DMS114 treated with DMSO at 0.1 percent for 48 hours (cell line): ENCODE measurements at regions not wholly inside any gene's neighbourhood (a gene's known extent, or its start where the extent isn't known, plus 50 kb on each side); places are given as distances from the start of the nearest gene placed in this dataset.

ENCODE experiments used
- DNase-seq: peaks from one replicate; lab custom pipeline; 2025; ENCODE audit not compliant: unreplicated experiment; lab: John Stamatoyannopoulos, UW

DNA sequence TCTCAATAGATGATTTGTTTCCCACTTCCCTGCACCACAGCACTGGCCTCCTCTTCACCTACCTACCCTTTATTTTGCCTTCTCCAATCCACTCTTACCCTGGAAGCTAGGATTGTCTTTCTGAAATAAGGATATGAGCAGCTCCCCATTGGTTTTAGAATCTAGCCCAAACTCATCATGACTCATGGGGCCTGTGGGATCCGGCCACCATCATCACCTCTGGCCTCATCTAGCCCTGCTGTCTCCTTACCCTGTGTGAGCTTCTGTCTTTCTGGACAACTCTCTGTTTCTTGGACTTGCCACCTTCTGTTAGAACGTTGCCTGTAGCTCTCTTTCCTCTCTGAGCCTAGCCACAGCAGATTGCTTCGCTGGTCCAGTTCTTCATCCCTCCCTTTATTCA lies 277.1 kb downstream of the PAX1 start:
- no peak for DNase-seq

DNA sequence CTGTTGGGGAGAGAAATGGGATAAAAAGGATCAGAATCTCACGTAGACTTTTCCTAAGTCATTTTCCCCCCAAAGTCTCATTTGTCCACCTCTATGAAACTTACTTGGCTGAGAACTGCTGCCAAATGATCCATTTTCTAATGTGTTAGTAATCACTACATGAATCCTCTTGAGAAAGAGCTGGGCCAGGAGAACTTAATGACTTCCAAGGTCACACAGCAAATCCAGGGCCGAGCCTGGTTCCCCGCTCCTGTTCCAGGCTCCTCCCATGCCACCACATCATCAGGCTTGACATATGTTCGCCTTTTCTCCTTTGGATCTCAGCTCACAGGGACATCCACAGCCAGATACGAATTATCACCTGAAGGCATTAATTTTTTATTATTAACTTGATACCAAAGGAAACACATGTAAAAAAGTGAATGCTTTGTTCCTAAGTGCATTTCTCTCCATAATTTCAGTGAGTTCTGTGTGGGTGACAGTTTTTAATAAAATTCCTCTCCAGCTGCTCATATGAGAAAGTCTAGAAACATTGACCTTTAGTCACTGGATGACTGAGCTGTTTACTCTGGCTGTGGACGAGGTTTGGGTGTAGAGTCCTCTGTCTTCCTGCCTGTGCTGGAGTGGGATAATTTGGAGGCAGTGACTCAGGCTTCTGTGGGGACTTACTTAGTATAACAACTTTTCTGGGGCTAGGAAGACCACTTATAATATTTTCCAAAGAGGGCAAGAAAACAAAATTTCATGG lies 276.3 kb downstream of the PAX1 start:
- no peak for DNase-seq

DNA sequence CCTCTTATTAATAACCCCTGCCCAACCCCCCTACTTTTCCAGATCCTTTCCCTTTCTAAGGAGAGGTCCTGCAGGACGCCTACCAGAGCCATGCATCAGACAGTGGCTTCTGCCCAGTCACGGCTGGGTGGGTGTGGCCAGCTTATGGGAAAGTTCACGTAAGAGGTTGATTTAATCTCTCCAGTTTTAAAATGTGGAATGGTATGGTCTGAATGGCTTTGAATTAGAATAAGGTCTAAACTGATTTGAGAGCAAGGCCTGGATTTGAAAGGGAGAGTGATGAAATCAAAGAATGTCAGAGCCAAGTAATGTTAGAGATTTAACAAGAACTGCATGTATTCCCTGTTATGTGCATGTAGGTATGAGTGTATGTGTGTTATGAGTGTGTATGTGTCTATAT lies 275.7 kb downstream of the PAX1 start:
- no peak for DNase-seq

DNA sequence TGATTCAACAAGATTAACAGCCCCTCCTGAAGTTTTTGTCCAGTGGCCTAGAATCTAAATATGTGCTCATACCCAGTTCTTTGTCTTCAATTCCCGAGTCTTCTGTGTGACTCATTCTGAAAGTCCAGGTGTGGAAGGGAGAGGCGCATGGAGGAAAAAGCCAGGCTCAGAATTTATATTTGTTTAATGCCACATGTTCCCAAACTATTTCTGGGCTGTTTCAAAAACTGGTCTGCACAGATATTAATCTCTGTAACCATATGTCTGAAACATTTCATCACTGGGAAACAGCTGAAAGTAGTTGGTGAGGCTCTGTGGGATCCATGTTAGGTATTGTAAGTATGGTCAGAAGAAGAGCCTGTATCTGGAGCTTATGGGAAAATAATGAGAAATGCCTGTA lies 266.0 kb downstream of the PAX1 start:
- no peak for DNase-seq

DNA sequence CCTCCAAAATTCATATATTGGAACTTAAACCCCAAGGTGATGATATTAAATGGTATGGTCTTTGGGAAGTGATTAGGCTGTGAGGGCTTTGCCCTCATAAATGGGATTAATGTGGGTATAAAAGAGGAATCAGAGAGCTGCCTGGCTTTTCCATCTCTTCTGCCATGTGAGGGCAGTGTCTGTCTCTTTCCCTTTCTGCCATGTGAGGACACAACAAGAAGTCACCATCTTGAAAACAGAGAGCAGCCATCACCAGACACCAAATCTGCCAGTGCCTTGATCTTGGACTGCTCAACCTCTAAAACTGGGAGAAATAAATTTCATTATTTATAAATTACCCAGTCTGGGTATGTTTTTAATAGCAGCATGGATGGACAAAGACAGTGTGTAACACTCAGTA lies 263.0 kb downstream of the PAX1 start:
- no peak for DNase-seq

DNA sequence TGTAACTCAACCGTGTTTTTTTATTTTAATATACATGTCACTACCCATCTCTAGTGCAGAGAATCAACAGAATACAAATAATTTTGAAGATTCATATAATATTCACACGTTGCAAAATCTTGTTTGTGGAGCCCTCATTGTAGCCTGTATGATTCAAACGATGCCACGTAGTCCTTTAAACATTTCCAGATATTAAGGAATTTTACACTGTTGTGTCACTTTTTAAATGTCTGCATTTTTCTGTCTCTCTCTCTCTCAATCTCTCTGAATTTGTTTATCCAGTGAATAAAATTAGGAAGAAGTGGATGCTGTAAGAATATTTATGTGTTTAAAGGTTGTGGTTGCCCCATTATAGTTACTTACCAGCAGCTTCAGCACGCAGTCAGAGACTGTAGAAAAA lies 262.0 kb downstream of the PAX1 start:
- no peak for DNase-seq

DNA sequence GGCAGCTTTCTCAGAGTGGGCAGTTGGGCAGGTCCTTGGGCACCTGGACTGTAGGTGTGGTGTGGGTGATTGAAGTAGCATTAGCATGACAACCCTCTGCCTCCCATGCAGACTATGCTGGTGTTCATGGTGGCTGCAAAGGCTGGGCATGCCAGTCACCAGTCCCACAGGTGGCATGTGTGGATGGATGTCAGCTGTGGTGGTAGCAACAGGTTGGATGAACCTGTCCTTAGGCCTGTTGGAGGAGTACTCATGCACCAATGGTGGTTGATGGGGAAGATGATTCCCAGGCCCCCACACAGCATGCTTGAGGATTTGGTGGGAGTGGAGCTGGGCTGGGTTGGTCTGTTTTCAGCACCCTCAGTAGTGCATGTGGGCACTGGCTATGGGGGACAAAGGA lies 251.1 kb downstream of the PAX1 start:
- DNase-seq = no peak

DNA sequence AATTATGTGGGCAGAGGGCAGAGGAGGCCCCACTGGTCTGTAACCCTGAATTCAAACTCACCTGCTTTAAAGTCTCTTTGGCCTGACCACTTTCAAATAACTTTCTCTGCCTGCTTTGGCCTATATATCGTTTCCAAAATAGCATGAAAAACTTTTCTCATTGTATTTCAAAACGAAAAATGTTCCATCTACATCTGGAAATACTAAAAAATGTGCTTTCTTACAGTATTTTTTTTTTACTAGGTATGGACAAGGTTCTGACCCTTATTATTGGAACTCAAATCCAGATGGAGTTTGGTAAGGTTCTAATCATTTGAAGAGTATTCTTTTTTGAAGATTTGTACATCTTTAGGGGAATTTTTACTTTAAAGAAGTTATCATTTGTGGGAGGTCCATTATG lies 241.9 kb downstream of the PAX1 start:
- no peak for DNase-seq

DNA sequence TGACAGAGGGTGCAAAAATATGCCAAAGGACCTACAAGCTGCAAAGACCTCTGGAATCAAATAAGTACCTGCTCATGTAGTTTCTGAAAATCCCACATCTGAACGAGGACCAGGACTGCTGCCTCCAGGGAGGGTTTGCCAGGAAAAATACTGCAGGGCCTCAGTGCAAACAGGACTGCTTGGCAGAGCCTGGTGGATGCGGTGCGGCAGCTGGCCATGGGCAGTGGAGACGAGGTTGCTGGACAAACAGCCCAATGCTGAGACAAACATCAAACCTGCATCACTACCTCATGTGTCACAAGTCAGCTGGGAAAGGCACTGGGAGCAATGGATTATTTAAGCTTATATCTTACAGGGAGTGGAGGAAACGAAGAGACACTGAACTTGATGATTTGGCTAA lies 238.8 kb downstream of the PAX1 start:
- no peak for DNase-seq

DNA sequence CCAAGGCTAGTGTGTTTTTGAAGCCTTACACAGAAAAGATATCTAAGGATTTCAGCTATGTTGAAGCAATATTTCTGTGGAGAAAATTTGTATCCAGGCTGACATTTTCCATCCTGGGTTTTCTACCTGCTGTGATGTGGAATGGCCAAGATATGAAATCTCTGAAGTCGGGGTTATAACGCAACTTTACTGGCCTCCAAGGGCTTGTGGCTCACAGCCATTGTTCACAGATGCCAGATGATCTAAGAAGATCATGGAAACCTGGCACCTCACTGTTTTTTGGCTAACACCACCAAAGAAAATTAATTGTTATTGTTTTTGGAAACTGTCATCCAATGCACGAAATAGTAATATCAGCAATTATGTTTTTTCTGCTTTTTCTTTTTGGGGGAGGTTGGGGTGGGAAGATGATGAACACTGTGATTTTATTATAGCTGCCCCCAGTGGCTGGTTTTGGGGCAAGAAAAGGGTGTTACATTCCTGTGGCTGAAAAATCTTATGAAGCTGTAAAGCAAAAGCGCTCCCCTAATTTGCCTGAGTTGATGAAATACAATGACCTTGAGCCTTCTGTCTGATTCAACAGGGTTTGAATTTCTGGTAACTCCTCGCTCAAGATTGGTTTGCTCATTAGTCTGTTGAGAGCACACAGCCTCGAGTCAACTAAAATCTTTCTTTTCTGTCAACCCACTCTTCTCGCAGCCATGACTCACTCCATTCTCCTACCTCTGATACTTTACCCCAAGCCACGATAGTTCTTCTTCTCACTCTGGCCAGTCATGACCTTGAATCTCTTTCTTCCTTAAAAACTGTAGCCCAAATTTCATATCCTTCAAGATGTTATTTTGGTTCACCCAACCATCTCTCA lies 236.7 kb downstream of the PAX1 start:
- no peak for DNase-seq

DNA sequence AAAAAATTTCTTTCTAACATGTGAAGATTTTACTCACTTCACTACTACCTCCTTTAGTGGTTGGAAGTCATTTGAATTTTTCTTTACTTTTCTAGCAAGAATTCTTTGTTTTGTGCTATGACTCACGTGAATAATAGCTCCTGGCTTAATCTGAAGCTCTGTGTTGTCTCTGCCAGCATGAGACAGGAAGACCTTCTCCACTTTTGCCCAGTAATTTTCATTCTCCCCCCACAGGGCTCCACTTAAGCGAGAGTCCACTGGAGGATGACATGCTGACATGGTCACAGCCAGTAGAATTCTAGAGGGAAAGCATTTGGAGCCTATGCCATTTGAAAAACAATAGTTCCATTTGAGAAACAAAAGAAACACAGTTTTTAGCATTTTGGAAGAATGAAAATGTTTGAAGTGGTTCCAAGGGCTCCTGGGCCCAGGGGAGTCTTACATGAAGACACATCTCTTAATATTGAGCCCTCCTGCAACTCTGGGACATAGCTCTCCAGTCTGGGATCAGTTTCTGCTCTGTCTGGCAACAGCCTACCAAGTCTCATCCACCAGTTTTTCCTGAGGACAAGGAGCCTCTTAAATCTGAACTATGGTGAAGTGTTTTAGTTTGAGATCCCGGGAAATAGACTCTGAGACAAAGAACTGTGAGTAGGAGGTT lies 231.4 kb downstream of the PAX1 start:
- no peak for DNase-seq

DNA sequence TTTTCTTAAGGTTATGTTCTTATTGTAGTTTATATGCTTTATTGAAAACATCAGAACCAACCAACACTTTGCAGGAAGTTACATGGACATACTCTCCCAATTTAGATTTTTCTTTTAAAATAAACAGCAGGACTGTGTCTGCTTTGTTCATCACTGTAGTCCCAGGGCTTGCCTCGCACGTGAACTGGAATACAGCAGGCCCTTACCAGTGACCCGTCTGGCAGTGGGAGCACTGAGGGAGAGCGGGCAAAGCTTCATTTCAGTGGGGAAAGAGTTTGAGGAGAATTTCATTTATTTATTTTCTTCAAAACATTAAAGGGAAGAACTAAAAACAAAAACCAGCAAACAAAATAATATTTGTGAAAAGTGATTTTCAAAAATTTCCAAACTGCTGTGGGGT lies 230.8 kb downstream of the PAX1 start:
- no peak for DNase-seq

DNA sequence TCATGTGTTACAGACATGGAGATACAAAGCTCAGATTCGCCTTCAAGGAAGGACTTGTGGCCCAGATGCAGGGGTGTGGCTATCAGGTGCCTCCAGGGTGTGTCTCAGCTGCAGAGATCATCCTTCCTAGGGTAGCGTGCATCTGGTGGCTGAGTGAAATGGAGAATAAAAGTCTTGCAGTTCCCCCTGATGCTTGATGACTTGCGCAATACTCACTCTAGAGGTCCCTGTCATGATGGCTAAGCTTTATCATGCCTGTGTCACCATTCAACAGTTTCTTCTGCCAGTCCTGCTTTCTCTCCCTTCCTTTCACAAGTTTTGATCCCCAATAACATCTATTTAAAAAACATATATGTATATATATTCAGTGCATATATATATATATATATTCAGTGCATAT lies 228.1 kb downstream of the PAX1 start:
- DNase-seq = no peak

DNA sequence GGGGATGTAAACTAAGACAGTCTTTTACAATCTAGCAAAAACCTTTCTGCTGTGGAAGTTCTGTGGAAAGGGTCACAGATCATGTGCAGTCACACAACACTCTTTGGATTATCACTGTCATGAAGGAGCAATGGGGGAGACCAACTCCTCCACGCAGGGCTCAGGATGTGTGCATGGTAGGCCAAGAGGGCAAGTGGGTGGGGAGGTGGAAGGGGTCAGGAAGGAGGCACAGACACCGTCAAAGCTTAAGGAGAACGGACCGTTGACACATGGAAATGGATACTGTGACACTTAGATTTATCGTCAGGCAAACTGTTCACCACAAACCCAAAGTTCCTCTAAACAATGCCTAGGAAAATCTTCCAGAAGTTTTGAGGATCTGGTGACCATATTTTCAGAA lies 215.8 kb downstream of the PAX1 start:
- no peak for DNase-seq

DNA sequence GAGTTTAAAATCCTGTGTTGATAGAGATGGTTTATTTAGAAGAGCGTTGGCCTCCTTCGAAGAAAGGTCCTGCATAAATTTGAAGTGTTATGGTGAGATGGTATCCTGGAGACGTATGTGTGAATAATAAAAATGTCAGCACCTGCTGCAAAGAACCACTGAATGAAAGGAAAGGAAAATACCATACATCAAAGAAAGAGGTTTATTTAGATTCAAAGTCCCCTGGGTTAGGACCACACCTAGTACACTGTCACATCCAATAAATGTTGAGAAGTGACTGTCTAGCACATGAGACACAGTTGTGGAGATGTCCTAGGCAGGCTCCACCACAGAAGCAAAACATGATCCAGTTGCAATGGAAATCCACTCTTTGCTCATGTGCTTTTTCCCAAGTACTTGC lies 214.7 kb downstream of the PAX1 start:
- no peak for DNase-seq

DNA sequence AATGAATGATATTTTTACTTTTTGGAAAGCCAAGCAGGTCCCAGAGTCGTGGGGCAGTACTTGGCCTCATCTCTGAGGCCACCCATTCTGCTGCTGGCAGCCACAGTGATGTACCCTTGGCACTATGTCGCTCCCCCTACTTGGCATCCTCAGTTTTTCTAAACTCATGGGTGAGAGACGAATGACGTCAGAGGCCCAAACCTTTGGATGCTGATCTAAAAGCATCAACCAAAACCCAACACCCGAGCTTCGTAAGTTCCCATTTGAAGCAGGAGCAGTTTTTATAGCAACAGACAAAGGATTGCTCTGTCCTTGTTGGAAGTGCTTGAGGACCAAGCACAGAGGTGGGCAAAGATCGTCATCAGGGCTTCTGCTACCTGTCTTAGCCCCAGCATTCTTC lies 212.9 kb downstream of the PAX1 start:
- DNase-seq = no peak

DNA sequence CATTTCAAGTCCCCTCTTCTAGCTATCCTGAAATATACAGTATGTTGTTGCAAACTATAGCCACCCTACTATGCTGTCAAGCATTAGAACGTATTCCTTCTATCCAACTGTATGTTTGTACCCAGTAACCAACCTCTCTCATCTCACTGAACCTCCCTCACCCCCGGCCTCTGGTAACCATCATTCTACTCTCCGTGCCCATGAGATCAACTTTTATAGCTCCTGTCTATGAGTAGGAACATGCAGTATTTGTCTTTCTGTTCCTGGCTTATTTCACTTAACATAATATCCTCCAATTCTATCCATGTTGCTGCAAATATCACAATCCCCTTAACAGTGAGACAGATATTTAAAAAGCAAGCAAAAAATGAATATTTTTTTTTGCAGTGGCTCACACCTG lies 196.9 kb downstream of the PAX1 start:
- no peak for DNase-seq

DNA sequence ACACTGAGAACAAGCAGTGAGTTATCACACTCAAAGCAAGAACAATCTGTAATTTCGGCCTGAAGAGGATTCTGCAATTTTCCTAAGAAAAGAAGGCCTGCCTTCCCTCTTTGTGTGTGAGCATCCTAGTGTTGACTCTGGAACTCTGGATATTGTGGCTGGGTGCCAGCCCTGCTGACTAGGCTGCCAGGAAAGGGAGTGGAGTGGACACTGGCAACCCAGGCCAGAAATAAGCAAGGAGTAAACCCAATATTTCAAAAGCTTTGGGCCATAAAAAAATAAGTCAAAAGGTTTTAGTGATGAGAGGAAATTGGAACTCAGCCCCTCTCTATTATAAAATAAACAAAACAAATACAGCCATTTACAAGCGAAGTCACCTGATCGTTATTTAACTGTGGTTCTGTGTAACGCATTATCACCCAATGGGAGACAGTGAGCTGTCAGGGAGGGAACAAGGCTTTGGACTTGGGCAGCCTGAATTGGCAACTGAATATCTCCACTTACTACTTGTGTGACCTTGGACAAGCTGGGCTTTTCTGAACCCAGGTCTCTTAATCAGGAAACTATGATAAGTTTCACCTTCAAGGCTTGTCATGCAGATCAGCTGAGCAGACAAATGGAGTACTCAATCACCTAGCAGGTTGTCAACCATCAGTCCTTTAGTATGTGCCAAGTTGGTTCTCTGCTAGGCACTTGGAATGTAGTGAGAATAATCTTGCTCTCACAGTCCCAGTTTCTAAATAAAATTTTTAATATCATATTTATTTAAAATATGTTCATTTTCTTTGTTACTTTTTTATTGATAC lies 196.2 kb downstream of the PAX1 start:
- DNase-seq = no peak

DNA sequence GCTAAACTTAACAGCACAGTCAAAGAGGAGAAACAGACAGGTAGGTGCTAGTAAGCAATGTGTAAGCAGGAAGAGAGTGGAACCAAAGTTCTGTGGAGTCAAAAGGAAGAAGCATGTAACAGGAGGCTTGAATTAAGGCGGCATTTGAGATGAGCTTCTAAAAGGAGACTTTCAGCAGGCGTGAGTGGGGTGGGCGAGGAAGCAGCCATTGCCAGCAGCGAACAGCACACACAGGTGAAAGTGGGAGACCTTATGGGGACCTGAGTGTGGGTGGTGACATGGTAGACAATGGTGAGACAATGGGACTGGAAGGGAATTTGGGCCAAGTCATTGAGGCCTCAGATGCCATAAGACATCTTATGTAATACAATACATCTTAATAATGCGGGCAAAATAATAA lies 195.0 kb downstream of the PAX1 start:
- no peak for DNase-seq

DNA sequence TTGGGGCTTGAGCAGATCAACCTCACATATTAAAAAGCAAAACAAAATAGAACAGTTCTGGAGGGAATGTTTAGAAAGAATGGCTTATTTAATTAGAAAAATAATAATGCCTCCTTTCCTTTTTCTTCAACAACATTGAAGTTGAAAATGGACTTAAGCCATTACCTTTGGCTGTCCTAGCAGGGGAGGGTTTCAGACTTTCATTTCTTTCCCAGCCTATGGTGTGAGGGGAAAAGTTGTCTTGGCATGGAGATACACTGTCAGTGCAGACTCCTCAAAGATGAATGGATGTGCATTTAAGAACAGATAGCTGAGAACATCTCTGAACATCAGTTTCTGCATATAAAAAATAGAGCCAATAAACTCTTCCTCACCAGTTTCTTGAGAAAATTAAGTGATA lies 169.5 kb downstream of the PAX1 start:
- no peak for DNase-seq

DNA sequence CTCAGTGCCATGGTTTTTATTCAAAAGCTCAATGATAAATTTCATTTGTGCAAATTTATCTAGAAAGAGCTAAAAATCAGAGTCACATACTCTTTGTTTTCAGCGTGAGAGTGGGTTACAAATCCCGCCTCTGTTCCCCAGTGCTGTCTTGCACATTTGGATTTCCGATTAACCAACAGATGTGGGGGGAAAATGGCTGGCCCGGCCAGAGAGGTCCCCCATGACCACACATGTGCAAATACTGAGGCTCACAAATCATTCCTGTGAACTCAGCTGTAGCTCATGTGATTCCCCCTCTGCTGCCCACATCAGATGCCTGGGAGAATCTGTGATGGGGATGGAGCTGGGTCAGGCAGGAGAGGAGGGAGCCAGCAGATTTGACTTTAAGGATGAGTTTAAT lies 168.7 kb downstream of the PAX1 start:
- no peak for DNase-seq
